ENCODE measurements at regions not wholly inside any gene's neighbourhood (a gene's known extent, or its start where the extent isn't known, plus 50 kb on each side); places are given as distances from the start of the nearest gene placed in this dataset.
"Not testable (repeated sequence)": the region's sequence is repeated elsewhere in the genome, so short reads cannot be mapped to it uniquely, and the experiment has no call there.

DNA sequence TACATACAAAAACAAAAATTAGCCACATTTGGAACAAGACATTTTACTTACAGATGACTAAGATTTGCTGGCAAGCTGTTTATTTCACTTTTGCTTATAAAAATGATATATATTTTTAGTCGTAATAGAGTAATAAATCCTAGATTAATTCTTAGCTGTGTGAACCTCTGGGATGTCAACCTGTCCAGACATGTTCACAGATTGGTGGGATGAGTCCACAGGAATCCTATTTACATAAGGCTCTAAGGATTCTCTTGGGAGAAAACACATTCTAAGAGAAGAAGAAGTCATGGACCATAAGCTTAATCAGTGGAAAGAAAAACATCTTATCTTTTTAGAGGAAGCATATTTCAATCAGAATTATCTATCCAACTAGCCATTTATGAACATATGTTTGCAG lies 797.4 kb downstream of the C12orf50 start:
- no peak for DNase-seq

DNA sequence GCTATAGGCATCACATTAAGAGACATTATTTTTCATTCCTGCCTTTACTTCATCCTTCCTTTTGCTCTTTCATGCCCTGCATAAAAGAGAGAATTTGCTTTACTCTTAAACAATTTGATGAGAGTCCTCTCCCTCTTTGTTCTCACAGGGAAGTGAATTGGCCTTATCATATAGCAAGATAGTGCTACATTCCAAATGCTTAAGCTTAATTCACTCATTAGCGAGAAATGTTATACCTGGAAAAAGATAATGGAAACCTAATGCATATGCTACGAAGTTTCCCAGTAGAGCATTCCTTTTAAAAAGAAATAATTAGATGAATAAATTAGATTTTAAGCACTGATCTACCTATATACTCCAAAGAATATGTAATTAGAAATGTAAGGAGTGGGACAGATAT lies 798.8 kb downstream of the C12orf50 start:
- DNase-seq: no peak

DNA sequence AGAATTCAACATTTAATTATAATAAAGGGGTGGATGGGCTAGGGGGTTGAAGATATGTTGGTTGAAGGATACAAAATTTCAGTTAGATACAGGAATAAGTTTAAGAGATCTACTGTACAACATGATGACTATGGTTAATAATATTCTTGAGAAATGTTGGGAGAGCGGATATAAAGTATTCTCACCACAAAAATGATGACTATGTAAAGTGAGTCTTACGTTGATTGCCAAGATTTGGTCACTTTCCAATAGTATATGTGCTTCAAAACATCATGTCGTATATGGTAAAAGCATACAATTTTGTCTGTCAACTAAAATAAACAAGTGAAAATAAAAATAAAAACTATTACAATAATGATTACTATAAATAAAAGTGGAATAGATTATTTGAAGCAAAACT lies 802.0 kb downstream of the C12orf50 start:
- DNase-seq: no peak

DNA sequence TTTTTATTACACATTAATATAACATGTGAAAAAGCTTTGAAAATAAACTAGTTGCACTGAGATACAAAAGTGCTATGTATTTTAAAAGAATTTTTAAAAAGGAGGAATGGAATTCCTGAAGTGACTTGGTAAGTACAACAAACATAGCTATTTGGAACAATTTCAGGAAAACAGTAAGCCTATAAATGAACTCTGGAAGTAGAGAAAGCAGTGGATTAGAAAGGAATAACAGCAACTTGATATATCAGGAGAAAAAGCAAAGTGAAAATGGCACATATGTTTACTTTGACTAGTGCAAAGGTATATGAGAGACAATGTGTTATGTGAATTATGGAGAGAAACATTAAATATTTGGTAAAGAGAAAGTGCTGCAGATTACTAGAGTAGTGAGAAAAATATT lies 811.7 kb downstream of the C12orf50 start:
- DNase-seq: no peak

DNA sequence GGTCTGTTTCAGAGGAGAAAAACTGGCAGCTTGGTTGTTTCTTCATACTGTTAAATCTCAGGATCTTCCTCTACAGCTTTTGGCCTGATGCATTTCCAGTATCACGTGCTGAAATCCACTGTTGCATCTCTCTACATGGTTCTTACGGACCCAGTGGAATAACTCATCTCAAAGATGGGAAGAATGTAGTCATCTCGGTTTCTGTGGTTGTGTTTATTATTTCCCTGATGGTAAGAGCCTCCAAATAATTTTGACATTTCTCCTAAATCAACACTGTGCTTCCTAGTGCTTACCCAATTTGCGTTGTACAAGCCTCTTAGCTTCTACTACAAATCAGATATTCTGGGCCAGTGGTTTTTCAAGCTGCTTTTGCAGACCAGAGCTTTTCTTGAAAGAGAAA lies 812.8 kb downstream of the C12orf50 start:
- no peak for DNase-seq

DNA sequence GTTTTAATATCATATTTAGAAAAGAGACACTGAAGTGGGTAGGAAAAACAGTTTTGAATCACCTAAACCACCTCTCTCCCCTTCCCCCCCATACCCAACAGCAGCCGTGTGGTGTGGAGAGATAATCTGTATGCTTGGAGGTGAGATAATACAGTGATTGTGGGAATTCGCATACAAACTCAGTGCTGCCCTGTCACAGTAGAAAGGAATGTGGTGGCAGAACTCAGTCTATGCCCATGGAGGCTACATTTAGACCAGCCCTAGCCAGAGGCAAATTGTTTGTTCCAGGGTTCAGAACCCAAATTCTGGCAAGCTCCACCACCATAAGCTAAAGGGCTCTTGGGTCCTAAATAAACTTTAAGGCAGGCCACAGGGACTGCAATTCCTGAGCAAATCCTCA lies 827.0 kb downstream of the C12orf50 start:
- DNase-seq: no peak

DNA sequence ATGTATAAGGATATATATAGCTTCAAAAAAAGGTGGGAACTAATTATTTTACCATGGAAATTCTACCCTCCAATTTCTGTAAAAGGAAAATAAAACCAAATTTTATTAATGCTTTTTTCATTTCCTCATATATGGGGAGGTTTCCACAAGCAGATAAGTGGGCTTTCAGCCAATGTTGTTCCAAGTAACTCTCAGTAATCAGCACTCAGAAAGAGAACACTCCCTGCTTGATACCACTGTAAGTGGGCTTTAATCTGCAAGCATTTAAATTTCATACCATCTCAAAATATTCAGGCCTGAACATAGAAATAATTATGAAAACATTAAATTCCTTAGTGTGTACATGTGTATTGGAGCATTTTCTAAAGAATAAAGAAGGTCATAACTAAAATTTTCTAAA lies 827.6 kb downstream of the C12orf50 start:
- no peak for DNase-seq

DNA sequence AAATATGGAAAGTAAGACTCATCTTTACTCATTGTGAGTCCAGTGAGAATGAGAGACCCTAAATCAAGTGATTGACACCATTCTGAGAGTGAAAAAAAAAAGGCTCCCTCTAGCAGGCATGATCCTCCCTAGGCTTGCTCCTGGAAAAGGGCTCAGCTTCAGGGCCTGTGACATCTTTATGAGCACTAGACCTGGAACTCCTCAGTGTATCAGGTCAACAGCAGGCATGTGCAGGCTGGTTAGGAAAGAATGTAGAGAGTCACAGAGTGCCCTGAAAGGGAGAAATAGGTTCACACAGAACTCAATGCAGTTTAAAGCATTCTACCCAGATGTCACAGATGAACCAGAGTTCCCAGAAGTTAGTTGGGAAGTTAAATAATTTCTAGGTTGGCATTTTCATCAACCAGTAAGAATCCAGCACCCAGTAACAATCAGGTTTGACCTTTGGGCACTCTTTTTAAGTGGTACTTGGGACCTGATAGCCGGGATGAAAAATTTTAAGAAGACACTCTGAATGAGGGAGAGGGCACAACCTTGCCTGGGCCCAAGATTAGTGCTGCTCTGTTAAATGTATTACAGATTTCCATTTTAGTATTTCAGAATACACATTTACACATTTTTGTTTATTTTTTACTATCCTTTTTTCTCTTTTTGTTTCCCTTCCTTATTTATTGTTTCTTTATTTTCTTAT lies 828.8 kb downstream of the C12orf50 start:
- DNase-seq: no peak

DNA sequence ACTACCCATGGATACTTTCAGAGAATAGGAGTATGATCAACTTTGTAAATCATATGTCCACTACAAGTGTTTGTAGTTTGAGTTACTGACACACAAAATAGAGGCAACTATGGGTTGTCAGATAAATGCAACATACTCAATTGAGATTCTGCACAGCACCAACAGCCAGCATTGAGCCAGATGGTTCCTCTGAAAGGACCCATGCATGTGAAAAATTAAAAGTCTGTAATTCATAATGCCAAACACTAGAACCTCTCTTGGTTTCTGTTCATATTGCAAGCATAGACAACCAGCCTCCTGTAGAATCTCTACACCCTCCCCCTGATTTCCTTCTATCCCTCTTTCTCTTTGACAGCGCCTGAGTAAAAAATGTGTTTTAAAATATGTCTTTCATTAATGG lies 831.0 kb downstream of the C12orf50 start:
- DNase-seq: no peak

DNA sequence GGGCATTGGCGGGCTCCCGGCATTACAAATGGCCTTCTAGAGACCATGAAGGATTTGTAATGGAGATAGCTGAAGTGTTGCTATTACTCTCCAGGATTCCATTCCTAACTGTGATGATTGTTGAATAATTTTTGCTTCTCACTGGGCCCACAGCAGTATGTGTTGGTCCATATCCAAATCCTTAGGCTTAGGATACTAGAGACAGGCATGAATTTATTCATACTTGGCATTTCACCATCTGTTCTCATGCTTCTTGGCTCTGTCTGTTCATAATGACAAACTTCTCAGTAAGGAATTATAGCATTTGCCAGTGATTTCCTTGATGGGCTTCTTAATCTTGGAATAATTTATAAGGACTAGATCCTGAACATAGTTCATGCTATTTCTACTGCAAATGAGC lies 832.9 kb downstream of the C12orf50 start:
- peak; percentile 11 for DNase-seq

DNA sequence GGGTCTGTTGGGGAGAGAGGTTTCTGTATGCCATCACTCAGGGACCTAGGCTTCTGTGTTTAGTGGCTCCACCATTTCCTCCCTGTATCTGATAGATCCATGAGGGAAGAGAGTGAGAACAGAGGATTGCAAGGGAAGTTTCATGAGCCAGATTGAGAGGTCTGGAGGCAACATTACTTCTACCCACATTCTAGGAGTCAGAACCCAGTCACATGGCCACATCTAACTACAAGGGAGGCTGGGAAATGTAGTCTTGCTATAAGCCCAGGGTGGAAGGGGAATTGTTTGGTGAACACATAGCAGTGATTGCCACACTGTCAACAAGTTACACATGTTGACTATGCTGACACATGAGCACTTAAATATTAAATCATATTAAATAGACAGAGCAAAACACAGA lies 834.8 kb downstream of the C12orf50 start:
- DNase-seq: not testable (repeated sequence)

DNA sequence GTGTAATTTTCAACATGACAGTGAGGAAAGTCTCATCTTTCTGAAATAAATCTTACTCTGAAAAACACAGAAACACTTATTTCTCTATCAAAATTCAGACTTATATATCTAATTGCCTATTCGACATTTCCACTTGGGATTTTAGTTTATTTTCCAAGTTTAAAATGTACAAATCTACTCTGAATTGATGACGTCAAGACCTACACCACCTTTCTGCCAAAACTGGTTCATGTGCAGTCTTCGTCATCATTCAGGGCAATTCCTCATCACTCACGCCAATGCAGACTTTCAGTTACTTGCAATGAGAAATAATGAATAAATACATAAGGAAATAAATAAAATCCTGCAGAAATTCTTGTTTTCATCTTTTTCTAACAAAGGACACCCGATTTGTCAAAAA lies 843.8 kb downstream of the C12orf50 start:
- no peak for DNase-seq

DNA sequence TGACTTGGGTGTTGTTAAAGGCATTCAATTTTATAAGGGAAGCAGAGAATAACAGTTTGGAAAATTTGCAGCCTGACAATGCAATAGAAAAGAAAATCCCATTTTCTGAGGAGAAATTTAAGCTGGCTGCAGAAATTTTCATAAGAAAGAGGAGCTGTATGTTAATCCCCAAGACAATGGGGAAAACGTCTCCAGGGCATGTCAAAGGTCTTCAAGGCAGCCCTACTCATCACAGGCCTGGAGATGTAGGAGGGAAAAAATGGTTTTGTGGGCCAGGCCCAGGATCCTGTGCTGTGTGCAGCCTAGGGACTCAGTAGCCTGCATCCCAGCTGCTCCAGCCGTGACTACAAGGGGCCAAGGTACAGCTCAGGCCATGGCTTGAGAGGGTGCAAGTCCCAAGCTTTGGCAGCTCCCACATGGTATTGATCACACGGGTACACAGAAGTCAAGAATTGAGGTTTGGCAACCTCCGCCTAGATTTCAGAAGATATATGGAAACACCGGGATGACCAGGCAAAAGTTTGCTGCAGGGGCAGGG lies 846.4 kb downstream of the C12orf50 start:
- no peak for DNase-seq

DNA sequence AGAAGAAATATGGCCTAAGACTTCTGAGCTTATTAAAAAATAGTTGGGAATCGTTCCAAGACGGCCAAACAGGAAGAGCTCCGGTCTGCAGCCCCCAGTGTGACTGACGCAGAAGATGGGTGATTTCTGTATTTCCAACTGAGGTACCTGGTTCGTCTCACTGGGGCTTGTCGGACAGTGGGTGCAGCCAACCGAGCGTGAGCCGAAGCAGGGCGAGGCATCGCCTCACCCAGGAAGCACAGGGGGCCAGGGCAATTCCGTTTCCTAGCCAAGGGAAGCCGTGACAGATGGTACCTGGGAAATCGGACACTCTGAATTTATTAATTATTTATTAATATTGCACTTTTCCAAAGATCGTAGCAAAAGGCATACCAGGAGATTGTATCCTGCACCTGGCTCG lies 857.8 kb downstream of the C12orf50 start:
- DNase-seq: no peak

DNA sequence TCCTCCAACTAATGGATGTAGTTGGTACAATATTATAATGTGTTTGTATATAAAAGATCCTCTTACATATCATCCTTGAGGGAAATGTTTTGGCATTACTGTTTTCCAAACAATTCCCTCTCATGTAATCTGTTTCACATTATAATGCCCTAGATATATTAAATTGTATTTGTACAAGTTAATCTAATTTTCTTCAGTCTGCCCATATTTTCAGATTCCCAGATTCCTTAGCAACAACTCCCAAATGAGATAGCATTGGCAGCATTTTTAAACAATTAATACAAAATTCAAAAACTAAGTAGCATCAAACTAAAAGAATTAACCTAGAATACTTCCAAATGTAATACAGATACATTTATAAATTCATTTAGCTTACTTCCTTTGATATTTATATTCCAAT lies 860.2 kb downstream of the C12orf50 start:
- no peak for DNase-seq

DNA sequence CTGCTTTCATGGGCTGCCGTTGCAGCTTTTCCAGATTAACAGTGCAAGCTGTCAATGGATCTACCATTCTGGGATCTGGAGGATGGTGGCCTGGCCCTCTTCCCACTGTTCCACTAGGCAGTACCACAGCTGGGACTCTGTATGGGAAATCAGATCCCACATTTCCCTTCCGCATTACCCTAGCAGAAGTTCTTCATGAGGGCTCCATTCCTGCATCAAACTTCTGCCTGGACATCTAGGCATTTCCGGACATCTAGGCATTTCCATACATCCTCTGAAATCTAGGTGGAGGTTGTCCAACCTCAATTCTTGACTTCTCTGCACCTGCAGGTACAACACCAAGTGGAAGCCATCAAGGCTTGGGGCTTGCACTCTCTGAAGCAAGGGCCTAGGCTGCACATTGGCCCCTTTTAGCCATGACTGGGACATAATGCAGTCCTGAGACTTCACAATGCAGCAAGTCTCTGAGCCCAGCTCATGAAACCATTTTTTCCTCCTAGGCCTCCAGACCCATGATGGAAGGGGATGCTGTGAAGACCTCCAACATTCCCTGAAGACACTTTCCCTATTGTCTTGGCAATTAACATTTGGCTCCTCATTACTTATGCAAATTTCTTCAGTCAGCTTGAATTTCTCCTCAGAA lies 863.3 kb downstream of the C12orf50 start:
- no peak for DNase-seq

DNA sequence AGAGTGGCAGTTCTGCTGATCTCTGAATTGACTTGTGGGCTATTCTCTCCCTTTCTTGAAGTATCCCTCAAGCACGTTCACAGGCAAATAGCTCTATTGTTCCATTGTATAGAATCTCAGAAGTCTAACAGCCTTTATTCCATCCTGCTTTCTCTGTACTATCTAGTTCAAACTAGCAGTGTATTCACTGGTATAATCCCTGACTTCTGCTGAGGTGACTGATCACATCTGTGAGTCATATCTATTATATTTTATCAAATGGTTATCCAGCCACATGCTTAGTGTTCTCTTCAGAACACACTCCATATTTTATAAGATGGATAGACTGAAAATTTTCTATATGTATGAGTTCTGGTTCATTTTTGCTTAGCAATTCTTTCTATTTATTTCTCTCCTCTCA lies 866.1 kb downstream of the C12orf50 start:
- no peak for DNase-seq

DNA sequence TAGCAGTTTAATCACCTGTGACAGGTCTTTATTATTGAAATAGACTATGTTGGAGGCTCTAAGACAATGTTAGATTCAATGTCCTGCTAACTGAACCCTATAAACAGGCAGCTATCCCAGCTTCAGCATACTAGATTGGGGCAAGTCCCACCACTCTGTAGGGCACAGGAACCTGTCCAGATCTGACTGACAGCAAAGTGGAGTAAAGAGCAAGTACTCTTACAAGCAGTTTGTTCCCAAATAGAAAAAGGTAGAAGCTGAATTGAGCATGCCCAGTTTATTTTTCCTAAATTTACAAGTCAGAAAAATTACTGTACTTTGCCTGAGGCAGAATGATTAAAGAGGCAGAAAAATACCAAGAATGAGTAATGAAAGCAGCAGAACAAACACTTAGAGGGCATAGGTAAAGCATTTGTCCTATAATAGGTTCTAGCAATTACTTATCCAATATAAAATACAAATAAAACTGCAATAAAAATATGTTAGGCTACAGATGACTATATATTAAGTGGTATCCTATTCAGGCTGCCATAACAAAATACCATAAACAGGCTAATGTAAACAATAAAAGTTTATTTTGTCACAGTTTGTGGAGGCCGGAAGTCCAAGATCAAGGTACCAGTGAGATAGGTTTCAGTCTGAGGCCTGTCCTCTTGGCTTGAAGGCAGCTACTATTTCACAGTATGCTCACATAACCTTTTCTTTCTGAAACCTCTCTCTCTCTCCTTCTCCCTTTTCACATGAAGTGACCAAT lies 868.2 kb downstream of the C12orf50 start:
- no peak for DNase-seq

DNA sequence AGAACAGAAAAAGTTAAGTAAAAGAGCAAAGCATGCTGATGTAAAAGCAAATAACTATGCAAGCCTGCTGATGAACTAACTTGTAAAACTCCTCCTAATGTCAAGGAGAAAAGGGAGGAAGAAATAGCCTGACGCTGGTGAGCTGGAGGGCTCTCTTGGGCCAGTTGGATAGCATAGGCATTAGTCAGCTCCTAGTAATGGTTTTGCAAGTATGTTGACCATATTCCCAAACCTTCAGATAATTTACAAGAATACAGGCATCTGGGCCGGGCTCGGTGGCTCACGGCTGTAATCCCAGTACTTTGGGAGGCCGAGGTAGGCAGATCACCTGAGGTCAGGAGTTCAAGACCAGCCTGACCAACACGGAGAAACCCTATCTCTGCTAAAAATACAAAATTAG lies 871.4 kb downstream of the C12orf50 start:
- no peak for DNase-seq

DNA sequence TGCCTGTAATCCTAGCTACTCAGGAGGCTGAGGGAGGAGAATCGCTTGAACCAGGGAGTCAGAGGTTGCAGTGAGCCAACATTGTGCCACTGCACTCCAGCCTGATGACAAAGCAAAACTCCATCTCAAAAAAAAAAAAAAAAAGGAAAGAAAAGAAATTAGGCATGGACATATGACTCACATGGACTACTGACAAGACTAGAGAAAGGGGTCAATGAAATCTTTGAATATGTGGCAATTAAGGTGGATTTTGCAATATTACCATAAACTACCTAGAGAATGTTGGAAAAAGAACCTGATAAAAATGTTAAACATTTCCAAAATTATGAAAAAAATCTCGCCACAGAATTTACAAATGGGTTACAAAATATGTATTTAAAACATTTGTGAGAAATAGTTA lies 873.6 kb downstream of the C12orf50 start:
- DNase-seq: no peak

DNA sequence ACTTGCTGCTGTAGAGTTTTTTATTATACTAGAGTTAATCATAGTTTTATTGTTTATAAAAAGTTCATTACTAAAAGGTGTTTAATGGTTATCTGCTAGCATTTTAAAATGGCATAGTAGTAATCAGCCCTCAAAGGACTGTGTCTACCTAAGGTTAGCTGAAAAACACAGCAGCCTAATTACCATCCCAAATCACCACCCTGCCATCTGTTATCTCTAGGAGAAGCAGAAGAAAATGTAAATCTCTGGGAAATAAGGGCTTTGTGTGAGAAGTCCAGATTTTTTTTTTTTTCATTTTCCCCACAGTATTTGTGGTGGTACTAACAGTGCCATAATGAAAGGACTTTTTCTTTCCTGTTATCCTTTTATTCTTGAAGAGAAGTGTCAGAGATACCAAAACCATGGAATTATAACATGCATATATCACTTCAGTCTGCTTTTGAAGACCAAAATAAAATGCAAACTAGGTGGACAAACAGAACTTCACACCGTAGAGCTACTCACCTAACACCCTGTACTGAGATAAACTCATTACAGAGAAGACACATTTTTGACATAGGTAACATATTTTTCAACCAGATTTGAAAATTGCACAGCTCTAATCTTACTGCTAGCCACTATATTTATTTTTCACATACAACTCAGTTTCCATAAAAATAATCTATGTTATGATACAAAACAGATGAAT lies 876.2 kb downstream of the C12orf50 start:
- DNase-seq: no peak

DNA sequence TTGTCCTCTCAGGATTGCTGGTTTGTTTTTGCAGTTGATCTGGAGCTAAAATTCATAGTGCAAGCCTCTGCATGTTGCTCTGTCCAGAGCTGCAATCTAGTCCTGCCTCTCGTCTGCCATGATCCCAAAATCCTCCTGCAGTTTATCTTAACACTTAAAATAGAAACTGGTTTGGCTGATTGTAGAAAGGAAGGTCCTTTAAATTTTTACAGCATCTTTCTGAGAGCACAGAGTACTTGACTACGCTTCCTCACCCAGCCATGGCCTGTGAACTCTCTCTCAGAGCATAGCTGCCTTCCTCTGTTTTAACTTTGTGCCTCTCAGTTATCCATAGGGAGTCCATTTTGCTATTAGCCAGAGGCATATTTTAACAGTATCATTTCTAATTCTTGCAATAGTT lies 877.1 kb downstream of the C12orf50 start:
- no peak for DNase-seq

DNA sequence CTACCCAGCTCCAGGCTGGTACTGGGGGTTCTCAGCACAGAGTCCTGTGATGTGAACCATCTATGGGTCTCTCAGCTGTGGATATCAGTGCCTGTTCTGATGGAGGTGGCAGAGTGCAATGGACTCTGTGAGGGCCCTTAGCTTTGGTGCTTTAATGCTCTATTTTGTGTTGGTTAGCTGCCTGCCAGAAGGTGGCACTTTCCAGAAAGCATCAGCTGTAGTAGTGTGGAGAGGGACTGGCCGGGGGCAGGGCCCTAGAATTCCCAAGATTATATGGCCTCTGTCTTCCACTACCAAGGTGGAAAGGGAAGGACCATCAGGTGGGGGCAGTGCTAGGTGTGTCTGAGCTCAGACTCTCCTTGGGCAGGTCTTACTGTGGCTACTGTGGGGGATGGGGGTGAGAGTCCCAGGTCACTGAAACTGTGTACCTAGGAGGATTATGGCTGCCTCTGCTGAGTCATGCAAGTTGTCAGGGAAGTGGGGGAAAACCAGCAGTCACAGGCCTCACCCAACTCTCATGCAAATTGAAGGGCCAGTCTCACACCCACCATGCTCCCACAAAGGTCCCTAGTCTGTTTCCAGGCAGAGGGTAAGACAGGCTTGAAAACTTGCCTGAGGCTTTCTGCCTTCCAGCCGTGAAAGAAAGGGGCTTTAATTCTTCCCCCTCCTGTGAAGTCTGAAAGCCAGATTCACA lies 878.1 kb downstream of the C12orf50 start:
- no peak for DNase-seq
